Hepatocyte (in vitro differentiated cells): ENCODE measurements at regions not wholly inside any gene's neighbourhood (a gene's known extent, or its start where the extent isn't known, plus 50 kb on each side); places are given as distances from the start of the nearest gene placed in this dataset.
A peak's percentile ranks its signal among the peaks of the same experiment; 100 is the strongest.
"Not testable (repeated sequence)": the region's sequence is repeated elsewhere in the genome, so short reads cannot be mapped to it uniquely, and the experiment has no call there.

Experiments used
- DNase-seq: peaks from one replicate; pipeline ENCODE4 v3.0.0-alpha.2; 2016; ENCODE audit warnings: low spot score
- H2AFZ ChIP-seq: fragments of 200-600 bp; sonication (generic); 2 replicates; pipeline ENCODE4 v1.6.0; 2016; ENCODE audit warnings: antibody characterized with exemption, mild to moderate bottlenecking
- H3K27ac ChIP-seq: fragments of 200-600 bp; sonication (generic); 2 replicates; pipeline ENCODE4 v1.5.1; 2016; ENCODE audit warnings: mild to moderate bottlenecking
- H3K27me3 ChIP-seq: fragments of 200-600 bp; sonication (generic); 2 replicates; pipeline ENCODE4 v1.6.1; 2016
- H3K36me3 ChIP-seq: fragments of 200-600 bp; sonication (generic); replicated peaks from 2 replicates; pipeline ENCODE4 v1.5.1; 2016; ENCODE audit warnings: low read depth; ENCODE audit not compliant: insufficient read depth
- H3K4me1 ChIP-seq: fragments of 200-600 bp; sonication (generic); 2 replicates; pipeline ENCODE4 v1.5.1; 2016; ENCODE audit warnings: mild to moderate bottlenecking, moderate library complexity; ENCODE audit not compliant: insufficient read depth
- H3K4me2 ChIP-seq: fragments of 200-600 bp; sonication (generic); 2 replicates; pipeline ENCODE4 v1.6.0; 2016
- H3K4me3 ChIP-seq: fragments of 200-600 bp; sonication (generic); 2 replicates; pipeline ENCODE4 v1.5.1; 2016; ENCODE audit warnings: mild to moderate bottlenecking
- H3K79me2 ChIP-seq: fragments of 200-600 bp; sonication (generic); 2 replicates; pipeline ENCODE4 v1.6.0; 2017; ENCODE audit warnings: mild to moderate bottlenecking
- H3K9me2 ChIP-seq: fragments of 200-600 bp; sonication (generic); replicated peaks from 2 replicates; pipeline ENCODE4 v1.6.0; 2017; ENCODE audit warnings: mild to moderate bottlenecking; ENCODE audit not compliant: insufficient read depth
- H3K9me3 ChIP-seq: fragments of 200-600 bp; sonication (generic); 2 replicates; pipeline ENCODE4 v1.5.1; 2016; ENCODE audit warnings: low read depth, mild to moderate bottlenecking
- H4K20me1 ChIP-seq: fragments of 200-600 bp; sonication (generic); 2 replicates; pipeline ENCODE4 v1.6.0; 2016; ENCODE audit warnings: mild to moderate bottlenecking; ENCODE audit not compliant: insufficient read depth, poor library complexity, severe bottlenecking
- EZH2 ChIP-seq: fragments of 200-600 bp; sonication (generic); IDR thresholded peaks from 2 replicates; pipeline ENCODE4 v1.6.1; 2016; ENCODE audit warnings: antibody characterized with exemption, mild to moderate bottlenecking, borderline replicate concordance
- EZH2phosphoT487 ChIP-seq: fragments of 200-600 bp; sonication (generic); IDR thresholded peaks from one replicate; pipeline ENCODE4 v1.6.1; 2018; ENCODE audit warnings: antibody characterized with exemption, mild to moderate bottlenecking, low read depth, moderate library complexity; ENCODE audit not compliant: unreplicated experiment, severe bottlenecking
- WGBS: methylation state at CpG from one replicate; pipeline ENCODE4 v1.1.6; 2016; ENCODE audit warnings: low lambda C conversion rate; ENCODE audit errors: missing lambda C conversion rate; 5-methylcytosine and 5-hydroxymethylcytosine counted together
- TF ChIP-seq, protein P1 (sequence below): fragments of 200-600 bp; sonication (generic); IDR thresholded peaks from 2 replicates; pipeline ENCODE4 v1.5.1; 2016; ENCODE audit warnings: antibody characterized with exemption, mild to moderate bottlenecking; ENCODE audit not compliant: poor library complexity

DNA sequence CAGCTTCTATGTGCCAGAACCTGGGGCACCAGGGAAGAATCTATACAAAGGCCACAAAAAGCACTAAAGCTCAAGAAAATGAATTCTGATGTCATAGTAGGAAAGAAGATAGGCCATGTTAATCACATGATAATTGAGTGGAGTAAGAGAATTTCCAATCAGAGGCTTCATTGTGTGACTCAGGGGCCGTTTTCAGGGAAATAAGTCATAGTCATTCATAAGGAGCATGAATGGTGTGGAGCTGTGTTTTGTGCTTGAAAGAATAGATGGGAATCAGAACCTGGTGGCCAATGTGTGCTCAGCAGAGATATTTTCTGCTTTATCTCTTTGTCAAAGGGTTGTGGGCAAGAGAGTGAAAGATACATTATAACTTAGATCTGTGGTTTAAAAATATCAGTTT, 102.4 kb upstream of the ZDHHC15 start:
- no peaks in the 10 kb centered on the region for H4K20me1 ChIP-seq
- WGBS = 52% methylated on average over 1 of the region's 1 CpG
- H3K27me3 ChIP-seq = no peaks in the 10 kb centered on the region
- H3K4me2 ChIP-seq = no peak overlapping the region
- H3K4me3 ChIP-seq = no peak overlapping the region
- H3K4me1 ChIP-seq = no peaks in the 10 kb centered on the region
- no peaks in the 10 kb centered on the region for H3K9me2 ChIP-seq
- H3K27ac ChIP-seq = no peak overlapping the region
- no peak for DNase-seq
- no peak overlapping the region for H2AFZ ChIP-seq
- no peak for TF ChIP-seq EZH2
- TF ChIP-seq, protein P1, sequence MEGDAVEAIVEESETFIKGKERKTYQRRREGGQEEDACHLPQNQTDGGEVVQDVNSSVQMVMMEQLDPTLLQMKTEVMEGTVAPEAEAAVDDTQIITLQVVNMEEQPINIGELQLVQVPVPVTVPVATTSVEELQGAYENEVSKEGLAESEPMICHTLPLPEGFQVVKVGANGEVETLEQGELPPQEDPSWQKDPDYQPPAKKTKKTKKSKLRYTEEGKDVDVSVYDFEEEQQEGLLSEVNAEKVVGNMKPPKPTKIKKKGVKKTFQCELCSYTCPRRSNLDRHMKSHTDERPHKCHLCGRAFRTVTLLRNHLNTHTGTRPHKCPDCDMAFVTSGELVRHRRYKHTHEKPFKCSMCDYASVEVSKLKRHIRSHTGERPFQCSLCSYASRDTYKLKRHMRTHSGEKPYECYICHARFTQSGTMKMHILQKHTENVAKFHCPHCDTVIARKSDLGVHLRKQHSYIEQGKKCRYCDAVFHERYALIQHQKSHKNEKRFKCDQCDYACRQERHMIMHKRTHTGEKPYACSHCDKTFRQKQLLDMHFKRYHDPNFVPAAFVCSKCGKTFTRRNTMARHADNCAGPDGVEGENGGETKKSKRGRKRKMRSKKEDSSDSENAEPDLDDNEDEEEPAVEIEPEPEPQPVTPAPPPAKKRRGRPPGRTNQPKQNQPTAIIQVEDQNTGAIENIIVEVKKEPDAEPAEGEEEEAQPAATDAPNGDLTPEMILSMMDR = no peak
- TF ChIP-seq EZH2phosphoT487 = no peak
- H3K79me2 ChIP-seq = no peaks in the 10 kb centered on the region
- H3K9me3 ChIP-seq = no peaks in the 10 kb centered on the region
- no peaks in the 10 kb centered on the region for H3K36me3 ChIP-seq

DNA sequence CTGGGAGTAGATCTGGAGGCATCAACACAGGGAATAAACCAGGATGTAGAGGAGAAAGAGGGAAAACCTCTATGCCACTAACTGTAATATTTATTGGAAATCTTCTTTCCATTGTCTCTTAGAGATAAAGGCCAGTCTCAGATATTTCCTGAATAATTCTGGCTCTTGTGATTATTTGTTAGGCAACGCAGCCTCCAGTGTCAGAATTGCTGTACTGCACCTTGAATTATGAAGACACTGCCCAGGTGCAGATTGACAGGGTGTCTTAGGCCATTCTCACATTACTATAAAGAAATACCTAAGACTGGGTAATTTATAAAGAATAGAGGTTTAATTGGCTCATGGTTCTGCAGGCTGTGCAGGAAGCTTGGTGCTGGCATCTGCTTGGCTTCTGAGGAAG, 100.7 kb upstream of the ZDHHC15 start:
- Histone ChIP-seq H3K79me2 (no peaks in the 10 kb centered on the region), H3K27me3 (no peaks in the 10 kb centered on the region), H3K36me3 (no peaks in the 10 kb centered on the region), H2AFZ (no peak overlapping the region), H3K4me2 (no peak overlapping the region), H3K9me2 (no peaks in the 10 kb centered on the region), H3K4me3 (no peak overlapping the region), H3K9me3 (no peaks in the 10 kb centered on the region), H4K20me1 (no peaks in the 10 kb centered on the region), H3K4me1 (no peaks in the 10 kb centered on the region), H3K27ac (no peak overlapping the region)
- TF ChIP-seq EZH2 (no peak), EZH2phosphoT487 (no peak)
- TF ChIP-seq, protein P1 = peak; percentile 19
- 42% methylated on average over 1 of the region's 1 CpG for WGBS
- peak; percentile 8 for DNase-seq

DNA sequence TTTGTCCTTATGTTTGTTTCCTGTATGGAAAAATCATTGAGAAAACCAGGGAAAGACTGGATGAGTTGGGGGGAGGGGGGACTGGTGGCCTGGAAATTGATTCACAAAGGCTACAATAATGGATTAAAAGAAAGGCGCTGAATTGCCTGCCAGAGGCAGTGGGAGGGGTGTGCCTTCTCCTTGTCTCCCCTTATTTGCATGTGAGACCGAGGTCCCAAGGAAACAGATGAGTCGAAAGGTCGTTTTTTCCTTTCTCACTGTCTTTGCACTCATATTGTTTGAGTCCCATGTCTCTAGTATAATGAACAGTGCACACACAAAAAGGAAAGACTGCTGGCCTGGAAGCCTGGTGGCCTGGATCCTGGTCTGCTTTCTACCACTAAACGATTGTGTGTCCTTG, 86.6 kb upstream of the ZDHHC15 start:
- WGBS = 55% methylated on average over 5 of the region's 5 CpGs
- H4K20me1 ChIP-seq = no peaks in the 10 kb centered on the region
- H3K9me2 ChIP-seq = no peaks in the 10 kb centered on the region
- no peak overlapping the region for H2AFZ ChIP-seq
- H3K79me2 ChIP-seq = no peaks in the 10 kb centered on the region
- H3K4me1 ChIP-seq = no peaks in the 10 kb centered on the region
- no peaks in the 10 kb centered on the region for H3K9me3 ChIP-seq
- H3K27ac ChIP-seq = no peak overlapping the region
- H3K27me3 ChIP-seq = no peaks in the 10 kb centered on the region
- no peak overlapping the region for H3K4me3 ChIP-seq
- TF ChIP-seq EZH2phosphoT487 (no peak), EZH2 (no peak)
- TF ChIP-seq, protein P1 = no peak
- DNase-seq = no peak
- no peaks in the 10 kb centered on the region for H3K36me3 ChIP-seq
- H3K4me2 ChIP-seq = no peak overlapping the region

DNA sequence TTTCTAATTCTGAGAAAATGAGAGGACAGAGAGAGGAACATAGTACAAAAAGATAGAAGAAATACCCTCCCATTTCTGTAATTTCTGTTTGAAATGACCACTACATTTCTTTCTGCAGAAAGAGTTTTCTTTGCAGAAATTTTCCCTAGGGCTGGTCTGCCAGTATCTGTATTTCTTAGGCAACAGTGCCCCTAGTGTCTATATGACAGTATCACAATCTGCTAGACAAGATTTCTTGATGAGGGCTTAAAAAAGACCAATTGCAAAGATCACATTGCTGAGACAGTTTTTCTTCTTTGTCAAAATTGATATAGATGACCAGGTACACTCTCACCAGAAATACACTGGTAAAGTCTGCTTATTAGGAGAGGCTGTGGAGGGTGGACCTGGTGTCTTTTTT, 81.0 kb upstream of the ZDHHC15 start:
- TF ChIP-seq EZH2phosphoT487 (no peak), EZH2 (no peak)
- TF ChIP-seq, protein P1 = peak; percentile 53
- no peaks in the 10 kb centered on the region for H3K27me3 ChIP-seq
- H3K9me3 ChIP-seq = no peaks in the 10 kb centered on the region
- H3K4me1 ChIP-seq = no peaks in the 10 kb centered on the region
- peak; percentile 45 for DNase-seq
- no peaks in the 10 kb centered on the region for H3K36me3 ChIP-seq
- H3K4me2 ChIP-seq = no peak overlapping the region
- no peak overlapping the region for H3K4me3 ChIP-seq
- no peak overlapping the region for H3K27ac ChIP-seq
- H4K20me1 ChIP-seq = no peaks in the 10 kb centered on the region
- H3K9me2 ChIP-seq = no peaks in the 10 kb centered on the region
- H3K79me2 ChIP-seq = no peaks in the 10 kb centered on the region
- H2AFZ ChIP-seq = no peak overlapping the region

DNA sequence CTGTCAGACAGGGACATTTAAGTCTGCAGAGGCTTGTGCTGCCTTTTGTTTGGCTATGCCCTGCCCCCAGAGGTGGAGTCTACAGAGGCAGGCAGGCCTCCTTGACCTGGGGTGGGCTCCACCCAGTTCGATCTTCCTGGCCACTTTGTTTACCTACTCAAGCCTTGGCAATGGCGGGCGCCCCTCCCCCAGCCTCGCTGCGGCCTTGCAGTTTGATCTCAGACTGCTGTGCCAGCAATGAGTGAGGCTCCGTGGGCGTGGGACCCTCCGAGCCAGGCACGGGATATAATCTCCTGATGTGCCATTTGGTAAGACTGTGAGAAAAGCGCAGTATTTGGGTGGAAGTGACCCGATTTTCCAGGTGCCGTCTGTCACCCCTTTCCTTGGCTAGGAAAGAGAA, 79.2 kb upstream of the ZDHHC15 start:
- 89% methylated on average over 12 of the region's 12 CpGs for WGBS
- H3K9me2 ChIP-seq, H3K27ac ChIP-seq, H3K4me3 ChIP-seq, H3K36me3 ChIP-seq, H3K4me1 ChIP-seq, H4K20me1 ChIP-seq, H3K79me2 ChIP-seq, H2AFZ ChIP-seq, H3K4me2 ChIP-seq, H3K27me3 ChIP-seq, H3K9me3 ChIP-seq, DNase-seq: not testable (repeated sequence)
